HCT116 (cell line): ENCODE measurements at regions not wholly inside any gene's neighbourhood (a gene's known extent, or its start where the extent isn't known, plus 50 kb on each side); places are given as distances from the start of the nearest gene placed in this dataset.

Experiments used
- ATAC-seq: fragments of 200-7000 bp; cut with Tn5 transposase; 2 replicates; pipeline ENCODE4 v1.9.1; 2020; ENCODE audit warnings: mild to moderate bottlenecking, moderate library complexity
- BruUV-seq: library from RNA; stranded (reverse); fragments of 400-500 nt; replicated peaks from 2 replicates; lab custom pipeline; 2021; lab: Mats Ljungman, UMichigan
- CTCF ChIA-PET: fragments of 300-600 bp; sonication (Branson Sonifier 250); formaldehyde crosslinking; loops from one replicate; lab custom pipeline; 2021; ENCODE audit warnings: antibody characterized with exemption; lab: Charles Lee
- POLR2A ChIA-PET: fragments of 300-600, 350-600 bp; sonication (Branson Sonifier 250); formaldehyde crosslinking; loops from one replicate; lab custom pipeline; 2021; ENCODE audit warnings: antibody characterized with exemption; lab: Charles Lee
- RAD21 ChIA-PET, 2 experiments: fragments of 300-600 bp; sonication (Branson Sonifier 250); formaldehyde crosslinking; loops; one replicate each; lab custom pipeline; 2023; ENCODE audit warnings: low total read pairs in 2 of 2; ENCODE audit not compliant: uncharacterized antibody in 2 of 2, unreplicated experiment in 2 of 2, low non-redundant PET in 1 of 2; lab: Charles Lee
- DNase-seq: peaks from one replicate; pipeline ENCODE4 v3.0.0-alpha.2; 2010; ENCODE audit warnings: low read depth, low spot score
- H2AFZ ChIP-seq: fragments of 200-600 bp; shearing (Covaris generic), sonication (generic); 2 replicates; pipeline ENCODE4 v1.6.1; 2017; ENCODE audit warnings: low read depth, mixed run types, mixed read lengths, antibody characterized with exemption, low read length; ENCODE audit not compliant: poor library complexity, severe bottlenecking
- H3K27ac ChIP-seq: 2 replicates; pipeline ENCODE4 v1.5.1; 2012; ENCODE audit warnings: low read depth, low read length
- H3K27me3 ChIP-seq: fragments of 200-600 bp; sonication (generic); 2 replicates; pipeline ENCODE4 v1.6.1; 2016; ENCODE audit warnings: mixed run types, low read length, mixed read lengths; ENCODE audit not compliant: insufficient read depth
- H3K36me3 ChIP-seq, 2 experiments: fragments of 200-500 bp in 1 of 2; fragments of 200-600 bp in 1 of 2; sonication (Bioruptor generic) in 1 of 2; sonication (generic) in 1 of 2; 2 replicates each; pipeline versions ENCODE4 v1.5.1 to v1.6.1; 2014 to 2016; ENCODE audit warnings: low read length in 2 of 2, inconsistent platforms in 1 of 2, mixed read lengths in 1 of 2, mixed run types in 1 of 2; ENCODE audit not compliant: insufficient read depth in 2 of 2, control insufficient read depth in 1 of 2
- H3K4me1 ChIP-seq, 2 experiments: fragments of 200-600 bp in 1 of 2; sonication (generic) in 1 of 2; 2 replicates each; pipeline versions ENCODE4 v1.5.1 to v1.6.1; 2012 to 2017; ENCODE audit warnings: low read length in 2 of 2, inconsistent platforms in 1 of 2, mild to moderate bottlenecking in 1 of 2, mixed read lengths in 1 of 2, mixed run types in 1 of 2, moderate library complexity in 1 of 2; ENCODE audit not compliant: insufficient read depth in 2 of 2, control insufficient read depth in 1 of 2
- H3K4me2 ChIP-seq: fragments of 200-600 bp; sonication (generic); 2 replicates; pipeline ENCODE4 v1.6.1; 2017; ENCODE audit warnings: mixed run types, low read length, mixed read lengths
- H3K4me3 ChIP-seq, 2 experiments: fragments of 200-600 bp in 1 of 2; sonication (generic) in 1 of 2; replicated peaks in 1 of 2; 2 replicates each; pipeline ENCODE4 v1.5.1; 2011 to 2016; ENCODE audit warnings: low read length in 2 of 2, control low read depth in 1 of 2, low read depth in 1 of 2, mild to moderate bottlenecking in 1 of 2, mixed read lengths in 1 of 2, mixed run types in 1 of 2
- H3K79me2 ChIP-seq: fragments of 200-600 bp; sonication (generic); 2 replicates; pipeline ENCODE4 v1.6.1; 2017; ENCODE audit warnings: mild to moderate bottlenecking, mixed run types, low read length, moderate library complexity, mixed read lengths; ENCODE audit not compliant: insufficient read depth
- H3K9ac ChIP-seq: fragments of 200-600 bp; sonication (generic); 2 replicates; pipeline ENCODE4 v1.6.1; 2016; ENCODE audit warnings: low read length, mixed read lengths
- H3K9me2 ChIP-seq: fragments of 200-600 bp; sonication (generic), shearing (Covaris generic); 2 replicates; pipeline ENCODE4 v1.6.1; 2017; ENCODE audit warnings: mixed run types, mild to moderate bottlenecking, moderate library complexity; ENCODE audit not compliant: insufficient read depth
- H3K9me3 ChIP-seq, 2 experiments: fragments of 200-500 bp in 1 of 2; fragments of 200-600 bp in 1 of 2; sonication (Bioruptor generic) in 1 of 2; sonication (generic) in 1 of 2; 2 replicates each; pipeline ENCODE4 v1.6.1; 2014 to 2017; ENCODE audit warnings: low read length in 2 of 2, mixed read lengths in 2 of 2, inconsistent platforms in 1 of 2, low read depth in 1 of 2, mild to moderate bottlenecking in 1 of 2, mixed run types in 1 of 2, moderate library complexity in 1 of 2; ENCODE audit not compliant: control insufficient read depth in 1 of 2, insufficient read depth in 1 of 2
- H4K20me1 ChIP-seq: fragments of 200-600 bp; sonication (generic), shearing (Covaris generic); 2 replicates; pipeline ENCODE4 v1.6.1; 2017; ENCODE audit warnings: mixed run types, mild to moderate bottlenecking, moderate library complexity; ENCODE audit not compliant: insufficient read depth
- CBX3 ChIP-seq: IDR thresholded peaks from 2 replicates; pipeline ENCODE4 v1.6.1; 2012; ENCODE audit warnings: low read depth
- CEBPB ChIP-seq: IDR thresholded peaks from 2 replicates; pipeline ENCODE4 v1.6.1; 2012; ENCODE audit warnings: low read depth
- ELF1 ChIP-seq: IDR thresholded peaks from 2 replicates; pipeline ENCODE4 v1.6.1; 2012; ENCODE audit warnings: low read depth, borderline replicate concordance
- EZH2 ChIP-seq: fragments of 200-600 bp; sonication (generic); IDR thresholded peaks from 2 replicates; pipeline ENCODE4 v1.6.1; 2017; ENCODE audit warnings: antibody characterized with exemption, mixed run types
- FOSL1 ChIP-seq: IDR thresholded peaks from 2 replicates; pipeline ENCODE4 v1.6.1; 2012; ENCODE audit warnings: low read depth
- JUND ChIP-seq: IDR thresholded peaks from 2 replicates; pipeline ENCODE4 v1.6.1; 2012
- POLR2AphosphoS5 ChIP-seq: IDR thresholded peaks from 2 replicates; pipeline ENCODE4 v1.6.1; 2011; ENCODE audit warnings: mild to moderate bottlenecking, low read depth, low read length, moderate library complexity
- RAD21 ChIP-seq: IDR thresholded peaks from 2 replicates; pipeline ENCODE4 v1.6.1; 2012; ENCODE audit warnings: low read depth, mild to moderate bottlenecking
- SP1 ChIP-seq: IDR thresholded peaks from 2 replicates; pipeline ENCODE4 v1.6.1; 2012; ENCODE audit warnings: low read depth
- SRF ChIP-seq: IDR thresholded peaks from 2 replicates; pipeline ENCODE4 v1.6.1; 2012; ENCODE audit warnings: low read depth
- intact Hi-C: fragments of 100-400 bp; cut with micrococcal nuclease; formaldehyde crosslinking; loops from 2 replicates; pipeline ENCODE4 v1.10.0; 2022
- TF ChIP-seq, protein P1 (sequence below): IDR thresholded peaks from 2 replicates; pipeline ENCODE4 v1.6.1; 2011; ENCODE audit warnings: mild to moderate bottlenecking, low read length, moderate library complexity; ENCODE audit not compliant: insufficient replicate concordance; ENCODE audit errors: extremely low read depth
- TF ChIP-seq, protein P2 (sequence below): IDR thresholded peaks from 2 replicates; pipeline ENCODE4 v1.6.1; 2012
- TF ChIP-seq, protein P3 (sequence below): IDR thresholded peaks from 2 replicates; pipeline ENCODE4 v1.6.1; 2012
- TF ChIP-seq, protein P4 (sequence below): IDR thresholded peaks from 2 replicates; pipeline ENCODE4 v1.6.1; 2012; ENCODE audit warnings: low read depth

DNA sequence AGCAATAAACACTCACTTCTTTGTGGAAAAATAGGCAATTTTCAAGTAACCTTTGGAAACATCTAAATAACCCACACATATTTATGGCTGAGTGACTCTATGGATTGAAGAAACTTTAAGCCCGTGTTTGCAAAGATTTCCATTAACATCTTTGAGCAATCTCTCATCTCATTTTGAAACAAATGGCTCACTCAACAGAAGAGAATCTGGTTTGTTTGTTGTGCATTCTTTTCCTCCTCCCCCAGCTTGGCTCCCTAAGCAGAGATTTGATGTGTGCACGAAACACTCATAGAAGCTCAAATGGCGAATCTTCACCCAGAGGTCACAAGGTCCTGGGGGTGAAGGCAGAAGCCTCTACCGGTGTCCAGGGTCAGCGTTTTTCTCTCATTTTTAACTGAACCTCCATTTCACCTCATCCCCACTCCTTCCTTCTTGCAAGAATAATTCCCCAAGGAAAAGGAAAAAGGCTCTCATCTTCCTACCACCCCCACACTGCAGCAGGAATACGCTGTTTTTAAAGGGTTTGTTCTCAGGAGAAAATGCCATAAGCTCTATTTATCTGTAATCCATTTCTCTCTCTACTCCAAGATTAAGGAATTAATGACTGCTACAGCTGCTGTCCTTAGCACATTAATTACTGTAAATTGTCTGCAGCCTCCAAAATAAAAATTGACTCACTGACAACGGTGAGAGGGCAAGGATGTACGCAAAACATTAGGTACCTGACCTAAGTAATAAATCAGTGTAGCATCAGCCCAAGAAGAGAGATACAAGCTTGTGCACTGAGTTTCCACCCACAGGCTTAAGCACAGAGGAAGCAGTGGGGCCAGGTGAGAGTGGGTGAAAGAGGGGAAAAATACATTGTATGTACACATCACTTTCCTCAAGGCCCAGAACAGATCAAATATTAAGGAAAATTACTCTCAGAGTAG, 307.6 kb upstream of the NOCT start:
- intact Hi-C loops, result no loop called here
- H3K4me3 ChIP-seq, result no peak overlapping the region
- ChIA-PET RAD21 (no interaction called here), POLR2A (no interaction called here), CTCF (no interaction called here)
- no peaks in the 10 kb centered on the region for H3K4me1 ChIP-seq
- TF ChIP-seq, protein P1, sequence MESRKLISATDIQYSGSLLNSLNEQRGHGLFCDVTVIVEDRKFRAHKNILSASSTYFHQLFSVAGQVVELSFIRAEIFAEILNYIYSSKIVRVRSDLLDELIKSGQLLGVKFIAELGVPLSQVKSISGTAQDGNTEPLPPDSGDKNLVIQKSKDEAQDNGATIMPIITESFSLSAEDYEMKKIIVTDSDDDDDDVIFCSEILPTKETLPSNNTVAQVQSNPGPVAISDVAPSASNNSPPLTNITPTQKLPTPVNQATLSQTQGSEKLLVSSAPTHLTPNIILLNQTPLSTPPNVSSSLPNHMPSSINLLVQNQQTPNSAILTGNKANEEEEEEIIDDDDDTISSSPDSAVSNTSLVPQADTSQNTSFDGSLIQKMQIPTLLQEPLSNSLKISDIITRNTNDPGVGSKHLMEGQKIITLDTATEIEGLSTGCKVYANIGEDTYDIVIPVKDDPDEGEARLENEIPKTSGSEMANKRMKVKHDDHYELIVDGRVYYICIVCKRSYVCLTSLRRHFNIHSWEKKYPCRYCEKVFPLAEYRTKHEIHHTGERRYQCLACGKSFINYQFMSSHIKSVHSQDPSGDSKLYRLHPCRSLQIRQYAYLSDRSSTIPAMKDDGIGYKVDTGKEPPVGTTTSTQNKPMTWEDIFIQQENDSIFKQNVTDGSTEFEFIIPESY, result no peak
- TF ChIP-seq EZH2, result no peak
- TF ChIP-seq JUND, result no peak
- no peak for TF ChIP-seq ELF1
- no peak for TF ChIP-seq CBX3
- TF ChIP-seq POLR2AphosphoS5, result no peak
- TF ChIP-seq, protein P2, sequence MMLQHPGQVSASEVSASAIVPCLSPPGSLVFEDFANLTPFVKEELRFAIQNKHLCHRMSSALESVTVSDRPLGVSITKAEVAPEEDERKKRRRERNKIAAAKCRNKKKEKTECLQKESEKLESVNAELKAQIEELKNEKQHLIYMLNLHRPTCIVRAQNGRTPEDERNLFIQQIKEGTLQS, result no peak
- no peak for TF ChIP-seq SRF
- TF ChIP-seq SP1, result no peak
- TF ChIP-seq, protein P3, sequence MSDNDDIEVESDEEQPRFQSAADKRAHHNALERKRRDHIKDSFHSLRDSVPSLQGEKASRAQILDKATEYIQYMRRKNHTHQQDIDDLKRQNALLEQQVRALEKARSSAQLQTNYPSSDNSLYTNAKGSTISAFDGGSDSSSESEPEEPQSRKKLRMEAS, result no peak
- TF ChIP-seq CEBPB, result no peak
- TF ChIP-seq, protein P4, sequence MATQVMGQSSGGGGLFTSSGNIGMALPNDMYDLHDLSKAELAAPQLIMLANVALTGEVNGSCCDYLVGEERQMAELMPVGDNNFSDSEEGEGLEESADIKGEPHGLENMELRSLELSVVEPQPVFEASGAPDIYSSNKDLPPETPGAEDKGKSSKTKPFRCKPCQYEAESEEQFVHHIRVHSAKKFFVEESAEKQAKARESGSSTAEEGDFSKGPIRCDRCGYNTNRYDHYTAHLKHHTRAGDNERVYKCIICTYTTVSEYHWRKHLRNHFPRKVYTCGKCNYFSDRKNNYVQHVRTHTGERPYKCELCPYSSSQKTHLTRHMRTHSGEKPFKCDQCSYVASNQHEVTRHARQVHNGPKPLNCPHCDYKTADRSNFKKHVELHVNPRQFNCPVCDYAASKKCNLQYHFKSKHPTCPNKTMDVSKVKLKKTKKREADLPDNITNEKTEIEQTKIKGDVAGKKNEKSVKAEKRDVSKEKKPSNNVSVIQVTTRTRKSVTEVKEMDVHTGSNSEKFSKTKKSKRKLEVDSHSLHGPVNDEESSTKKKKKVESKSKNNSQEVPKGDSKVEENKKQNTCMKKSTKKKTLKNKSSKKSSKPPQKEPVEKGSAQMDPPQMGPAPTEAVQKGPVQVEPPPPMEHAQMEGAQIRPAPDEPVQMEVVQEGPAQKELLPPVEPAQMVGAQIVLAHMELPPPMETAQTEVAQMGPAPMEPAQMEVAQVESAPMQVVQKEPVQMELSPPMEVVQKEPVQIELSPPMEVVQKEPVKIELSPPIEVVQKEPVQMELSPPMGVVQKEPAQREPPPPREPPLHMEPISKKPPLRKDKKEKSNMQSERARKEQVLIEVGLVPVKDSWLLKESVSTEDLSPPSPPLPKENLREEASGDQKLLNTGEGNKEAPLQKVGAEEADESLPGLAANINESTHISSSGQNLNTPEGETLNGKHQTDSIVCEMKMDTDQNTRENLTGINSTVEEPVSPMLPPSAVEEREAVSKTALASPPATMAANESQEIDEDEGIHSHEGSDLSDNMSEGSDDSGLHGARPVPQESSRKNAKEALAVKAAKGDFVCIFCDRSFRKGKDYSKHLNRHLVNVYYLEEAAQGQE, result no peak
- TF ChIP-seq RAD21, result no peak
- TF ChIP-seq FOSL1, result no peak
- no peaks in the 10 kb centered on the region for H3K27me3 ChIP-seq
- no peaks in the 10 kb centered on the region for H3K9me2 ChIP-seq
- no peaks in the 10 kb centered on the region for H4K20me1 ChIP-seq
- no peaks in the 10 kb centered on the region for H3K36me3 ChIP-seq
- H3K79me2 ChIP-seq, result no peaks in the 10 kb centered on the region
- H2AFZ ChIP-seq, result no peak overlapping the region
- DNase-seq, result no peak
- H3K27ac ChIP-seq, result no peak overlapping the region
- no peak overlapping the region for H3K4me2 ChIP-seq
- no peak for ATAC-seq
- no peaks in the 10 kb centered on the region for H3K9me3 ChIP-seq
- H3K9ac ChIP-seq, result no peak overlapping the region
- no TSS peak for BruUV-seq
